ENCODE measurements at regions not wholly inside any gene's neighbourhood (a gene's known extent, or its start where the extent isn't known, plus 50 kb on each side); places are given as distances from the start of the nearest gene placed in this dataset.
"Not testable (repeated sequence)": the region's sequence is repeated elsewhere in the genome, so short reads cannot be mapped to it uniquely, and the experiment has no call there.

DNA sequence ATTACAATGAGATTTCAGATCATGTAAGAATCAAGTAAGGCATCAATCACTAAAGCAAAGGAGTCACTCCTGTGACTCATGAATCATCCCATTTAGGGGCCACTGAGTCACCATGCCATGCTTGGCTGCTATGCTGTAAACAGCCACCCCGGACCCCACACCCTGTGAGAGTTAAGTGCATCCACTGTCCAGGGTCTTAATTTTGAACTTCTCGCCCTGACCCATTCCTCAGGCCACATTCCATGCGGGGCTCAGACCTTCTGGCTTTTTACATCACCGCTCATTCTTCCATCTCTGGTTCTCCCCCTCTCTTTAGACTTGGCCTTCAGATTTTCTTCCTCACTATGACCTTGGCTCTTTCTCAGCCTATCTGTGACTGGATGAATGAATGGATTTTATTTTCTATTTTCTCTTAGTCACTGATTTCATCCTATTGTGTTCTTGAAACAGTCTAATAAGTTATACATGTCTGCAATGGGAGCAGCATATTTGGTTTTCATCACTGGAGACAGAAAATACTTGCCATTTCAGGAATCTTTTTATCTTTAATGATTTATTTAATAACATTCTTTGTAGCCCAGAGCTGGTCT, 239.6 kb downstream of the SKIDA1 start:
- no peak for DNase-seq

GRCh38 chr10:21285207-21285606, 240.3 kb downstream of the SKIDA1 start:
- no peak for DNase-seq

- DNase-seq = no peak
Observed at GRCh38 chr10:21284301-21284700, 241.2 kb downstream of the SKIDA1 start.

- DNase-seq = not testable (repeated sequence)
Observed at GRCh38 chr10:21283053-21283452, 242.4 kb downstream of the SKIDA1 start.

DNA sequence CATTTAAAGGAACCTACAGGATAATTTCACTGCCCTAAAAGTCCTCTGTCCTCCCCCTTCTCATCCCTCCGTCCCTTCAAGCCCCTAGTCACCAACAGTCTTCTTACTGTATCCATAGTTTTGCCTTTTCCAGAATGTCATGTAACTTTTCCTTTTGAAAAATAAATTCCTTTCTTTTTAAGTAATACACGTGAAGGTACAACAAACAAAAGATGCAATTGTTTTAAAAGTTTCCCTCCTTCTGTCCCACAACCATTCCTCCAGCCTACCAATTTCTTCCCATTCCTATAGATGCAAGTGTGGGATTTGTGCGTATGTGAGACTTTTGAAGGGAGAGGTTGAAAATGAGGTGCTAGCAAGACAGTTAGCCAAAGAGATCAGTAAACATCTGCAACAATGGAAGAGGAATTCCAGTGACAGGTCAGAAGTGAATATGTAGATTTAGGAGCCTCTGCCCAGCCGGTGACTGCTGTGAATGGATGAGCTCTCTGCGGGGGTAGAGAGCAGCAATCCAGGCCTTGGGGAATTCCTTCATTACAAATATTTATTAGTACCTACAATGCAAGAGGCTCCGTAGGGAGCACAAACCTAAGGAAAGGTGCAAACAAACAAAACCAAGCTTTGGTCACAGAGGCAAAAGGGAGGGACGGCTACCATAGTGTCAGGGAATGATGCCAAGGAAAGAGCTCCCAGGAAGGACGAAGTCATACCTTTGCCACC, 243.6 kb downstream of the SKIDA1 start:
- no peak for DNase-seq

DNA sequence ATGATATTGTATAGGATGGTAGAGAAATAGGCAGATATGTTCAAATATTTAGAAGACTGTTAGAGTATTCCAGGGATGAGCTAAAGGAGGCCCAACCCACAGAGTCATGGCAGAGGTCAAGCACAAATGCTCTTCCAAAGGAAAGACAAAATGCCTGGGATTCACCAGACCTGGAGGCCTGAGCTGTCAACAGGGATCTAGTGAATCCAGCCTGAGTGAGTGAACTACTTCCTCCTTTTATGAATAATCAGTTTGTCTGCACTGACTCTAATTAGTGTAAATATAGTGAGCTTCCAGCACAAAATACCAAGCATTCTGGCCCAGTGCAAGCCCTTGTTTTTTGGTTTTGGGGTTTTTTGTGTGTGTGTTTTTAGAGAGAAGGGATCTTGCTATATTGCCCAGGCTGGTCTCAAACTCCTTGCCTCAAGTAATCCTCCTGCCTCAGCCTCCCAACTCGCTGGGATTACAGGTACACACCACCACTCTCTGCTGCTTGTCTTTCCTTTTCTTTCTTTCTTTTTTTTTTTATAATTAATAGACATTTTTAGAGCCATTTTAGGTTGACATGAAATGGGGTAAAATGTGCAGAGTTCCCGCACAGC, 244.4 kb downstream of the SKIDA1 start:
- DNase-seq = no peak

DNA sequence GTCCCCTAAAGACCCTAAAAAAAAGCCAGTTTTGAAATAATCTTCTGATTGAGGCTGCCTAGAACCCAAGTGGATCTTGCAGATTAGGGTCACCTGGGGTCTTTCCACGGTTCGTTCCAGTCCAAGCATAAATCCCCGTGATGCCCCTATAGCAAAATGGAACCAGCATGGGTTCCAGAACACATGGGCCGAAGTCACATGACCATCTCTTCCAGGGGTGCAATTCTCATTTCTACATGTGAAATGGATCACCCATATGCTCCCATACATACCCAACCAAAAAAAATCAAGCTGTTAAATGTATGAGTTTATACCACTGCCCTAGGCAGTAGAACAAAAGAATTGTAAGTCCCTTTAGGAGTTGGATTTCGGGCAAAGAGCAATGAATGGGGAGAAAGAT, 245.4 kb downstream of the SKIDA1 start:
- DNase-seq = no peak

- DNase-seq = no peak
Observed at GRCh38 chr10:21279217-21279575, 246.3 kb downstream of the SKIDA1 start.

DNA sequence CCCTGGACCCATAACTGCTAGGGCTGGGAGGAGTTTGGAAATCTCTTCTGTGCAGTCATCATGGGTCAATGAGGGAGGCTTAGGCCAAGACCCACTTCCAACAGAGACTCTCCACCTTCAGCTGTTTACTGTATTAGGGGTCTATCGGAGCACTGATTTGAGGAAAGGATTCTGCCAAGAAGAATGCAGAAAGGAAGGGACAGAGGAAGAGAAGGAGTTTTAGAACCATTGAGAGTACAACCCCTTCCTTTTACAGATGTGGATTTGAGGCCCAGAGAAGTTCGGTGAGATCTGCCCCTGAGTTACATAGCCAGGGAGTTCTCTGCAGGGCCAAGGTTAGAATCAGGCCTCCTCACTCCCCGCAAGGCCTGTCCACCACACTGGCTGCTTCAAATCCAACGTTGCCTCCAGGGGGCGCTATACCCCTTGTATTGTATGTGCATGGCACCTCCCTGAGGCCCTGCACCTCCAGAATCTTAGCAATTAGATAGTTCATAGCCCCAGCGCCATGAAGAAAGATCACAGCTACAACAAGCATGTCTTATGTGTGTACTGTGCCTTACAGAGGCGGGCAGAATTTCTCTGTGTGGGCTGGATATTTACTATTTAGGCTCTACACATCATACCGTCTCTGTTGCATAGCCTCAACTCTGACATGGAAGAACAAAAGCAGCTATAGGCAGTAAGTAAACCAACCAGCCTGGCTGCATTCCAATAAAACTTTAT, 246.8 kb downstream of the SKIDA1 start:
- DNase-seq = peak; percentile 3

- no peak for DNase-seq
Observed at GRCh38 chr10:21273400-21273968, 252.0 kb downstream of the SKIDA1 start.

DNA sequence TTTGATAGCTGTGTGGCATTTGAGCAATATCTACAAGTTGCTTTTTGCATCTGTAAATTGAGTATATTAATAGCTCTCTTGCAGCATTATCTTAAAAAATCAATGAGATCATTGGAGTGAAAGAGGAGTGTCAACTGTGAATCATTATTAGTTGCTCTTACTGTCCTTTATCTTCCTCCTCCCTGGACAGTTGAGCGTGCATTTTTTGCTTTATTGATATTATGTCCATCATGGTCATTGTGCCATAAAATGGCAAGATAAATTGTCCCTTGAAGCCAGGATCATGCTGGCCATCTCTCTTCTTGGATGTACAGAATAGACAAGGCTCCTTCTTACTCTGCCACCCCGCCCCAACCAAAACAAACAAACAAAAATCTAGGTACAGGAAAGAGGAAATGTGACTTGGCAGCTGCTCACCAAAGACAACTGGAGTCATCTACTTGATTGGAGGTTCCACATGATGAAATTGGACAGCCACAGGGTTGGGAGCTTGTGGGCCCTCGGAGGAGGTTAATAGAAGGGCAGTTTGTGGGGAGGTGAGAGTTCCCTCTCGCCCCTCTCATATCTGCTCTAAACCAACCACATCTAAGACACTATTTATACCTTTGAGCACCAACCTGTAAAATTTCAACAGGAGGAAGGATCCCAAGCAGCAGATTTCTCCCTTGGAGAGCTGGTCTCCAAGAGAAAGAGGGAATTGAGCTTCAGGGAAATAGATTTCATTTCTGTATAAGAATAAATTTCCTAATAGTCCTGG, 252.7 kb downstream of the SKIDA1 start:
- no peak for DNase-seq

DNA sequence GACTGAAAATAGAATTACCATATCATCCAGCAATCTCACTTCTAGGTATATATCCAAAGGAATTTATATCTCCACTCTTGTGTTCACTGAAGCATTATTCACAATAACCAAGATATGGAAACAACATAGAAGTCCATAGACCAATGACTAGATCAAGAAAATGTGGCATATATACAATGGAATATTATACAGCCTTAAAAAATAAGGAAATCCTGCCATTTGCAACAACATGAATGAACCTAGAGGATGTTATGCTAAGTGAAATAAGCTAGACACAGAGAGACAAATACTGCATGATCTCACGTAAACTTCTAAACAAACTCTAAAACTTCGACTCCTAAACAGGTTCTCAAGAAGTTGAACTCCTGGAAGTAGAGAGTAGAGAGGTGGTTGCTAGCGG, 254.5 kb downstream of the SKIDA1 start:
- DNase-seq = no peak

DNA sequence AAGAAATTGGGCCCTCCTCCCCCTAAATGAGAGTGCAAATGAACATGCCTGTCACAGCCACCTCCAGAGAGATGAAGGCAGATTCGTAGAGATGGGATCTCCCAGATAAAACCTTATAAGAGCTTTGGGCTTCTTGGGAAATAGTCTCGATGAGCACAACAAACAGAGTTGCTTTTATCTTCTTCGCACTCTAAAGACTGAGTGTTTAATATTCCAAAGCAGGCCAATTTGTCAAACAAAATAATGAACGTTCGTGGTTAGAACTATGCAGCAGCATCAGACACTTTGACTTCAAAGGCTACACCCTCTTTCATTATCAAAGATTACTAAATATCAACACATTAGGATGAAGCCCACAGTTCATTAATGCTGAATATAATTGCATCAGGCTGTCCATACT, 256.2 kb downstream of the SKIDA1 start:
- no peak for DNase-seq

DNA sequence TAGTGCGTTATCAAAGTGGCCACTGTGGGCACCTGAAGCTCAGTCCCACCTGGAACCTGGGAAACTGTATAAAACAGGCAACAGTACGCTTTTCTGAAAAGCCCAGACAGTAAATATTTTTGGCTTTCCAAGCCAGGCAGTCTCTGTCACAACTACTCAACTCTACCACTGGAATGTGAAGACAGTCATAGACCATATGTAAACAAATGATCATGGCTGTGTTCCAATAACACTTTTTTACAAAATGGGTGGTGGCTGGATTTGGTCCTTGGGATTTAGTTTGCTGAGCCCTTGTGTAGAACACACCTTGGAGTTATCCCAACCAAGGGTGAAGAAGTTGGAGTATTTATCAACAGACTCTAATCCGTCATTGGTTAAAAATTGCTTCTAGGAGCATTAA, 259.9 kb downstream of the SKIDA1 start:
- no peak for DNase-seq

DNA sequence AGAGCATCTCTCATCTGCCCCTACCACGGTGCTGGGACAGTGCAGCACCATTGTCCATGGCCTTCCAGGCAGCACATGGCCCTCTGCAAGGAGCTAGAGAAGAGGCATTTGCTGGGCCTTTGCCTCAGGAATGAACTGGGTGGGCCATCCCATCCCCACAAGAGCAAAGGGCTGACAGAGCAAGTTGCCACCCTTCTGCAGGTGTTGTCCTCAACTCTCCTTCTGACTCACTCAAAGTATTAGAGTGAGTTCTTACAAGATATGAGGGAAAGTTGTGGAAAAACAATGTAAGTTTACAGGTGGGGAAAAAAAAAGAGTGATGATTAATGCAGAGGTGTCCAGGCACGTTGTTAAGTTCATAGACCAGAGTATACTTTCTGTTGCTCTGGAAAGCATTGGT, 261.2 kb downstream of the SKIDA1 start:
- no peak for DNase-seq

DNA sequence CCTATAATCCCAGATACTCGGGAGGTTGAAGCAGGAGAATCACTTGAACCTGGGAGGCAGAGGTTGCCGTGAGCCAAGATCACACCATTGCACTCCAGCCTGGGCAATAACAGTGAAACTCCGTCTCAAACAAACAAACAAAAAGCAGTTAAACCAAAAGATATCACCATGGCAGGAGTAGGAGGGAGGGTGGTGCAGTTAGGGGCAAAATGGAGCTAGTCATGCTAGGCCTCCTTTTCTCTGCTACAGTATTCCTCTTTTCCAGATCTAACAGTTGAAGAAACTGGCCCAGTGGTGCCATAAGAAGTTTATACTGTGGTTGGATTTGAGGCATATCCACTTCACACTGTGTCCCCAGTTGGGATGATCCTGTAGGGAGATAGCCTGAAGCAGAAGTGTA, 261.6 kb downstream of the SKIDA1 start:
- DNase-seq = no peak

DNA sequence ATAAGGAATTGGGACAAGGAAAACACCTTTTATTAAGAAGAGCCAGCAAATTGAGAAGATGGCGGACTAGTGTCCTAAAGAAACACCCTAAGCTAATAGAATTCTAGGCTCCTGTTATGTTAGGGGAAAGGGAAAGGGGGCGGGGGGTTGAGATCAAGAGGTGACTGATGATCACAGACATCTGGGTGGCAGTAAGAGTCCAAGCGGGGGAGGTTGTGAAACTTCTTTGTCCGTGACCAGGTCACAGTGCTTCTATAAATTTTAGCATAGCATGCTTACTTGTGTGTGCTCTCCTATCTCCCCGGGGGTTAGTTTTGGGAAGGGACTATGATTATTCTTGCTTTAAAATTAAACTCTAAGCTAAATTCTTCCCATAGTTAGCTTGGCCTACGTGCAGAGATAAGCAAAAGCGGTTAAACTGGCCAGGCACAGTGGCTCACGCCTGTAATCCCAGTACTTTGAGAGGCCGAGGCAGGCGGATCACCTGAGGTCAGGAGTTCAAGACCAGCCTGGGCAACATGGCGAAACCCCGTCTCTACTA, 262.1 kb downstream of the SKIDA1 start:
- DNase-seq = no peak

GRCh38 chr10:21261842-21262294, 263.6 kb downstream of the SKIDA1 start:
- no peak for DNase-seq

- no peak for DNase-seq
Observed at GRCh38 chr10:21260506-21261149, 264.9 kb downstream of the SKIDA1 start.

GRCh38 chr10:21260066-21260465, 265.4 kb downstream of the SKIDA1 start:
- no peak for DNase-seq

- DNase-seq = no peak
Observed at GRCh38 chr10:21257919-21258318, 267.6 kb downstream of the SKIDA1 start.

GRCh38 chr10:21257191-21257590, 268.3 kb downstream of the SKIDA1 start:
- no peak for DNase-seq

Data from central memory CD4-positive, alpha-beta T cell (primary cell).